MV-4-11 (cell line): ENCODE measurements at regions not wholly inside any gene's neighbourhood (a gene's known extent, or its start where the extent isn't known, plus 50 kb on each side); places are given as distances from the start of the nearest gene placed in this dataset.
"Not testable (repeated sequence)": the region's sequence is repeated elsewhere in the genome, so short reads cannot be mapped to it uniquely, and the experiment has no call there.

Source experiments
- DNase-seq: peaks from one replicate; lab custom pipeline; 2025; lab: John Stamatoyannopoulos, UW

- DNase-seq = no peak
Measured at GRCh38 chr17:77526259-77526711, 385.5 kb downstream of the SEC14L1 start.

GRCh38 chr17:77526728-77527350 lies 386.1 kb downstream of the SEC14L1 start:
- DNase-seq = no peak

- DNase-seq = no peak
Measured at GRCh38 chr17:77527409-77527808, 386.6 kb downstream of the SEC14L1 start.

- no peak for DNase-seq
Measured at GRCh38 chr17:77527836-77528505, 387.2 kb downstream of the SEC14L1 start.

- DNase-seq = no peak
Measured at GRCh38 chr17:77528516-77529327, 388.0 kb downstream of the SEC14L1 start.

- DNase-seq = no peak
Measured at GRCh38 chr17:77529328-77529650, 388.5 kb downstream of the SEC14L1 start.

- DNase-seq = no peak
Measured at GRCh38 chr17:77530591-77530990, 389.8 kb downstream of the SEC14L1 start.

GRCh38 chr17:77531002-77531401 lies 390.2 kb downstream of the SEC14L1 start:
- DNase-seq = no peak

GRCh38 chr17:77531641-77532040 lies 390.9 kb downstream of the SEC14L1 start:
- no peak for DNase-seq

- DNase-seq = not testable (repeated sequence)
Measured at GRCh38 chr17:77533697-77534096, 392.9 kb downstream of the SEC14L1 start.

GRCh38 chr17:77534137-77534536 lies 393.4 kb downstream of the SEC14L1 start:
- DNase-seq = no peak

GRCh38 chr17:77535435-77535834 lies 394.7 kb downstream of the SEC14L1 start:
- no peak for DNase-seq

GRCh38 chr17:77535892-77536291 lies 395.1 kb downstream of the SEC14L1 start:
- no peak for DNase-seq

GRCh38 chr17:77537566-77537965 lies 396.8 kb downstream of the SEC14L1 start:
- DNase-seq = no peak

GRCh38 chr17:77540531-77540930 lies 399.8 kb downstream of the SEC14L1 start:
- no peak for DNase-seq

GRCh38 chr17:77540975-77541374 lies 400.2 kb downstream of the SEC14L1 start:
- DNase-seq = no peak

- no peak for DNase-seq
Measured at GRCh38 chr17:77542011-77542410, 401.2 kb downstream of the SEC14L1 start.

- peak; percentile 55 for DNase-seq
Measured at GRCh38 chr17:77542551-77543490, 402.1 kb downstream of the SEC14L1 start.

GRCh38 chr17:77543801-77544200 lies 403.0 kb downstream of the SEC14L1 start:
- no peak for DNase-seq

- DNase-seq = peak; percentile 19
Measured at GRCh38 chr17:77544347-77545110, 403.8 kb downstream of the SEC14L1 start.

GRCh38 chr17:77546772-77547241 lies 406.0 kb downstream of the SEC14L1 start:
- DNase-seq = no peak
